Muscle layer of duodenum (tissue), 2 donors: ENCODE measurements at regions not wholly inside any gene's neighbourhood (a gene's known extent, or its start where the extent isn't known, plus 50 kb on each side); places are given as distances from the start of the nearest gene placed in this dataset.
"Not testable (repeated sequence)": the region's sequence is repeated elsewhere in the genome, so short reads cannot be mapped to it uniquely, and the experiment has no call there.

Experiments
- H3K27ac ChIP-seq: one replicate; pipeline ENCODE4 v1.7.0; 2013; ENCODE audit warnings: mild to moderate bottlenecking, low read length
- H3K27me3 ChIP-seq: one replicate; pipeline ENCODE4 v1.7.0; 2013; ENCODE audit warnings: low read depth, mild to moderate bottlenecking, control low read depth, low read length
- H3K36me3 ChIP-seq, 2 donors: one replicate each; pipeline ENCODE4 v1.7.0; 2013; ENCODE audit warnings: low read length in 2 of 2, control low read depth in 1 of 2, mild to moderate bottlenecking in 1 of 2; ENCODE audit not compliant: insufficient read depth in 2 of 2, control insufficient read depth in 1 of 2
- H3K4me1 ChIP-seq, 2 donors: one replicate each; pipeline ENCODE4 v1.7.0; 2013; ENCODE audit warnings: low read length in 2 of 2, mild to moderate bottlenecking in 2 of 2, control low read depth in 1 of 2, moderate library complexity in 1 of 2; ENCODE audit not compliant: insufficient read depth in 2 of 2, control insufficient read depth in 1 of 2
- H3K4me3 ChIP-seq, 2 donors: one replicate each; pipeline ENCODE4 v1.7.0; 2013; ENCODE audit warnings: low read length in 2 of 2, low read depth in 1 of 2, mild to moderate bottlenecking in 1 of 2
- H3K9me3 ChIP-seq, 2 donors: one replicate each; pipeline ENCODE4 v1.7.0; 2013; ENCODE audit warnings: low read length in 2 of 2, control low read depth in 1 of 2, mild to moderate bottlenecking in 1 of 2; ENCODE audit not compliant: control insufficient read depth in 1 of 2
- donor health status: healthy.

DNA sequence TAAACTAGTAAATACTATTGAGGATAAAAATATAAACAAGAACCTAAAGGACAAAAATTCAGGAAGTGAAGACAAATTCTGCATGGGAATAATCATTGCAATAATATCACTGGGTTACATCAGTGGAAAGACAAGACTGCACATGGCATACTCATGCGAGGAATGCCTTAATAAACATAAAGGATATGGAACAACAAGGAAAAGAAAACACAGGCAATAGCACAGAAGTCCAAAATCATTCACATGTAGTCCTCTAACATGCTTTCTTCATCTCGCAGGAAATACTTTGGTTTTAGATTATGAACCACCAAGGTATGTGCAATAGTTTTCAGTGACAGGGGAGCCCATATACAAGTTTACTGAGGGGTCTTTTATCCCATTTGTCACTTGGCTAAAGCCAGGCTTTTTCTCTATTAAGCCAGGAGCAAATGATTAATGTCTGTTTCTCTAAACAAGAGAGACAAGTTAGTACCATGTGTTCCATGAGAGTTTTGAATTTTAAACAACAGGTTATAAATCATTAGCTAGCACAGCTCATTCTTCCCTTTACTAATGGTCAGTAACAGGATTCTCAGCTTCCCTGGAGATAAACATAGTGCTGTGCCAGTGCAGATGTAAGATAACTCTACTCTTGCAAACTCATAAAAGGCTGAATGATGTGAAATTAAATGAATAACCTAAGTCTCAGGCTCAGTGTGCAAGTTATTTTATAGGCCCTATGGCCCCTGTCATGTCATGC is 353.6 kb upstream of the FSIP2 start:
- Histone ChIP-seq H3K4me1 (no peaks in the 10 kb centered on the region), H3K27ac (no peak overlapping the region)

GRCh38 chr2:185388226-185388625 is 350.4 kb upstream of the FSIP2 start:
- Histone ChIP-seq H3K9me3 (no peaks in the 10 kb centered on the region), H3K36me3 (no peaks in the 10 kb centered on the region), H3K27me3 (no peaks in the 10 kb centered on the region), H3K4me1 (no peaks in the 10 kb centered on the region), H3K27ac (no peak overlapping the region), H3K4me3 (no peak overlapping the region)

More for the DNA sequence above, 353.6 kb upstream of the FSIP2 start:
- H3K36me3 ChIP-seq = no peaks in the 10 kb centered on the region
- H3K27me3 ChIP-seq = no peaks in the 10 kb centered on the region
- H3K9me3 ChIP-seq = no peaks in the 10 kb centered on the region
- H3K4me3 ChIP-seq = no peak overlapping the region

DNA sequence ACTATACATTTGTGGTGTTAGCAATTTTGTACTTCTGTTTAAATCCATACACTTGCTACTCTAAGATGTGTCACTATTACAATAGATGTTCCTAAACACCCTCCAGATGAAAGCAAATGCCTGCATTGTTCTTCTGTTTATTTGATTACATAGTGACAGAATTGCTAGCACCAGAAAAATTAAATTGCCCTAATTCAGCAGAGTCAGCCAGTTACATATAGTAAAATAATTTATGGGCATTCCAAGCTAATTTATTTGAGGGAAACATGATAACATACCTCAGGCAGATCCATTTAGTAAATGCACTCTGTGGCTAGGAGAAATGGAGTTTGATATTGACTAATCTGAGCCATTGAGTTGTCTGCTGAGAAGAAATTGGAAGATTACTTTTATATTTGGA is 347.1 kb upstream of the FSIP2 start:
- Histone ChIP-seq H3K4me3 (no peak overlapping the region), H3K27me3 (no peaks in the 10 kb centered on the region), H3K27ac (no peak overlapping the region), H3K36me3 (no peaks in the 10 kb centered on the region), H3K4me1 (no peaks in the 10 kb centered on the region), H3K9me3 (no peaks in the 10 kb centered on the region)

- H3K36me3 ChIP-seq = no peaks in the 10 kb centered on the region
- H3K4me3 ChIP-seq = no peak overlapping the region
- no peaks in the 10 kb centered on the region for H3K9me3 ChIP-seq
- H3K27ac ChIP-seq = no peak overlapping the region
- H3K4me1 ChIP-seq = no peaks in the 10 kb centered on the region
- H3K27me3 ChIP-seq = no peaks in the 10 kb centered on the region
Observed at GRCh38 chr2:185393091-185393490, 345.5 kb upstream of the FSIP2 start.

- H3K9me3 ChIP-seq = no peaks in the 10 kb centered on the region
- H3K27ac ChIP-seq = no peak overlapping the region
- no peaks in the 10 kb centered on the region for H3K36me3 ChIP-seq
- H3K4me3 ChIP-seq = no peak overlapping the region
- no peaks in the 10 kb centered on the region for H3K27me3 ChIP-seq
- H3K4me1 ChIP-seq = no peaks in the 10 kb centered on the region
Observed at GRCh38 chr2:185402474-185402873, 336.1 kb upstream of the FSIP2 start.

DNA sequence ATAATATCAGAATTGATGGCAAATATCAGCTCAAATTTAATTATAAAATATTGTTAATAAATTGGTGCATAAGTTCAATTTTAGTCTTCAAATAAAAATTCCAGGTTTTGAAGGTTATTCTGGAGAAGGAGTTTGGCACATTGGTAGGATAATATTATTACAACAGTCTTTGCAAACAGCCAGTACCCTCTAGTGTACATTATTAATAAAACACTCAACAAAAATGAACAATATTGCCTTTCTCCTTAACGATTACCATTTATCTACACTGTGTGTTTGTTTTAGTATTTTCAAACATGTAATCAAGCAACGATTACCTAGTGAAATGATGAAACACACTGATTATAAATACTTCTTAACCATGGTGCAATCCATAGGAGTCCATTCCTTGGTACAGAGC is 334.0 kb upstream of the FSIP2 start:
- no peaks in the 10 kb centered on the region for H3K27me3 ChIP-seq
- no peaks in the 10 kb centered on the region for H3K36me3 ChIP-seq
- no peak overlapping the region for H3K27ac ChIP-seq
- H3K4me3 ChIP-seq = no peak overlapping the region
- H3K9me3 ChIP-seq = no peaks in the 10 kb centered on the region
- H3K4me1 ChIP-seq = no peaks in the 10 kb centered on the region

DNA sequence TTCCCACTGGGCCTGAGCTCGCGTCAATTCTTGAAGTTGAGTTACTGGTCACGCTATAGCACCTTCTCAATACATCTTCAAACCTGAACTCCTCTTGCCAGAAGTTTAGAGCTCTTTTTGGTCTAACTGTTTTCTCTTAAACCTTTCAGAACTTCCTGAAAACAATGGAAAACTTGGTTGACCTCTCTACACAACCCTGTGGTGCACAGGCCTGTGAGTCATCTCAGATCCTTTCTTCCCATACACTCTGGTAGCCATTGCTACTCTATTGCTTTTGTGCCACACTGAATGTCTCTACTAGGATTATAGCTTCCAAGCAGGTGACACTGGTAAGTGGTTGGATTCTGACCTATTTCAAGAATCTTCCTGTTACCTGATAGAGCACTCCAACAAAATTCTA is 321.5 kb upstream of the FSIP2 start:
- Histone ChIP-seq H3K27ac (no peak overlapping the region), H3K4me3 (no peak overlapping the region), H3K9me3 (no peaks in the 10 kb centered on the region), H3K36me3 (no peaks in the 10 kb centered on the region), H3K27me3 (no peaks in the 10 kb centered on the region), H3K4me1 (no peaks in the 10 kb centered on the region)

DNA sequence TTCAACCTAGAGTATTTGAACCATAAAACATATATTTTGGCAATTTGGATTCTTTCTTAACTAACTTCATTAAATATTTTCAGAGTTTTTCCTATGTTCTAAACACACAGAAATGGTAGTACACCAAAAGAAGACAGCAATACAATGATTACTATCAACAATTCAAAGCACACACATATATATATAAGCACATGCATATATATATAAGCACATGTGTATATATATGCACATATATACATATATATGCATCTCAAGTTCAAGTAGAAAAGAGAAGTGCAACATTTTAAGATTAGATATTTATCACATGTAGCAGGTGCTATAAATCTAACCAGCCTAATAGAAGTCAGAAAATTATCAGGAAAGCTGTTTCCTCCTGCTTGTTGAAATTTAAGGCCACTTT is 320.9 kb upstream of the FSIP2 start:
- no peaks in the 10 kb centered on the region for H3K36me3 ChIP-seq
- no peak overlapping the region for H3K4me3 ChIP-seq
- no peaks in the 10 kb centered on the region for H3K27me3 ChIP-seq
- H3K27ac ChIP-seq = no peak overlapping the region
- H3K4me1 ChIP-seq = no peaks in the 10 kb centered on the region
- H3K9me3 ChIP-seq = no peaks in the 10 kb centered on the region

DNA sequence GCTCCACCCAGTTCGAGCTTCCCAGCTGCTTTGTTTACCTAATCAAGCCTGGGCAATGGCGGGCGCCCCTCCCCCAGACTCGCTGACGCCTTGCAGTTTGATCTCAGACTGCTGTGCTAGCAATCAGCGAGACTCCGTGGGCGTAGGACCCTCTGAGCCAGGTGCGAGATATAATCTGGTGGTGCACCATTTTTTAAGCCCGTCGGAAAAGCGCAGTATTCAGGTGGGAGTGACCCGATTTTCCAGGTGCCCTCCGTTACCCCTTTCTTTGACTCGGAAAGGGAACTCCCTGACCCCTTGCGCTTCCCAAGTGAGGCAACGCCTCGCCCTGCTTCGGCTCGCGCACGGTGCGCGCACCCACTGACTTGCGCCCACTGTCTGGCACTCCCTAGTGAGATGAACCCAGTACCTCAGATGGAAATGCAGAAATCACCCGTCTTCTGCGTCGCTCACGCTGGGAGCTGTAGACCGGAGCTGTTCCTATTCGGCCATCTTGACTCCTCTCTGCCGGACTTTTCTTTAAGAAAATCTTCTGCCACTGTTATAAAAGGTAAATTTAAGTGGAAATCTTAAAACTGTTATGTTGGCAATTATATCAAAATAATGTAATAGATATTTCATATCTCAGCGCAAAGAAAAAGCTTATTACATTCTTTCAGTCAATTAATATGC is 313.5 kb upstream of the FSIP2 start:
- not testable (repeated sequence) for H3K4me3 ChIP-seq, H3K9me3 ChIP-seq

GRCh38 chr2:185428000-185428399 is 310.6 kb upstream of the FSIP2 start:
- Histone ChIP-seq H3K27me3 (no peaks in the 10 kb centered on the region), H3K9me3 (no peaks in the 10 kb centered on the region), H3K4me1 (no peaks in the 10 kb centered on the region), H3K4me3 (no peak overlapping the region), H3K27ac (no peak overlapping the region), H3K36me3 (no peaks in the 10 kb centered on the region)

More for the DNA sequence above, 313.5 kb upstream of the FSIP2 start:
- H3K27me3 ChIP-seq, H3K27ac ChIP-seq, H3K4me1 ChIP-seq, H3K36me3 ChIP-seq: not testable (repeated sequence)

- Histone ChIP-seq H3K9me3 (no peaks in the 10 kb centered on the region), H3K27ac (no peak overlapping the region), H3K4me1 (no peaks in the 10 kb centered on the region), H3K27me3 (no peaks in the 10 kb centered on the region), H3K4me3 (no peak overlapping the region), H3K36me3 (no peaks in the 10 kb centered on the region)
Observed at GRCh38 chr2:185433824-185434223, 304.8 kb upstream of the FSIP2 start.
